ENCODE measurements at regions not wholly inside any gene's neighbourhood (a gene's known extent, or its start where the extent isn't known, plus 50 kb on each side); places are given as distances from the start of the nearest gene placed in this dataset.

DNA sequence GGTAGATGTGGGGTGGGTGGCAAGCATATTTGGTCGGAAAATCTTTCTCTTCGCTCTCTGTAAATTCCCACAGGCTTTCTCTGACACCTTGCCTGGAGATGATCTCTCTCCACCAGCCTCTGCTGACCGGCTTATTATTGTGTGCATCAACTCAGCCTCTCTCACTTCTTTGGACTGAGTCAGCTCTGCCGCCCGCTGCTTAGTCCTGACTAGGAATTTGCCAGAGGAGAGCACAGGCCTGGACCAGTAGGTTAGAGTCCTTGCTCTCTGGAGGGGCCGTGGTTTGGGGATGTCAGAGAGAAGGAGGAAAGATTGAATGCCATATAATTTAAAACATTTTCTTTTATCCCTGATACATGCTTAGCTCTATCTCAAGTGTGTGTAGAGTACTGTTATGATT lies 242.6 kb upstream of the THSD7B start:
- H3K9me3 ChIP-seq (ENCODE audit: control insufficient read depth in 2 of 2, low read length in 2 of 2): no peaks in the 10 kb centered on the region
- no peak overlapping the region for H3K9ac ChIP-seq (ENCODE audit: low read depth in 1 of 2, low read length in 2 of 2)
- no peak overlapping the region for H3K4me3 ChIP-seq (ENCODE audit: low read length in 2 of 2)
- H3K36me3 ChIP-seq (ENCODE audit: control insufficient read depth in 2 of 2, insufficient read depth in 2 of 2, low read length in 2 of 2): no peaks in the 10 kb centered on the region
- H3K27me3 ChIP-seq (ENCODE audit: control insufficient read depth in 2 of 2, insufficient read depth in 2 of 2, low read length in 2 of 2): no peaks in the 10 kb centered on the region
- H3K27ac ChIP-seq (ENCODE audit: low read depth in 2 of 2, low read length in 2 of 2): no peak overlapping the region
- no peaks in the 10 kb centered on the region for H3K4me1 ChIP-seq (ENCODE audit: control insufficient read depth in 2 of 2, insufficient read depth in 2 of 2, low read length in 2 of 2)

- H3K27me3 ChIP-seq (ENCODE audit: control insufficient read depth in 2 of 2, insufficient read depth in 2 of 2, low read length in 2 of 2): no peaks in the 10 kb centered on the region
- H3K4me1 ChIP-seq (ENCODE audit: control insufficient read depth in 2 of 2, insufficient read depth in 2 of 2, low read length in 2 of 2): no peaks in the 10 kb centered on the region
- H3K9ac ChIP-seq (ENCODE audit: low read depth in 1 of 2, low read length in 2 of 2): no peak overlapping the region
- H3K9me3 ChIP-seq (ENCODE audit: control insufficient read depth in 2 of 2, low read length in 2 of 2): no peaks in the 10 kb centered on the region
- H3K4me3 ChIP-seq (ENCODE audit: low read length in 2 of 2): no peak overlapping the region
- no peak overlapping the region for H3K27ac ChIP-seq (ENCODE audit: low read depth in 2 of 2, low read length in 2 of 2)
- no peaks in the 10 kb centered on the region for H3K36me3 ChIP-seq (ENCODE audit: control insufficient read depth in 2 of 2, insufficient read depth in 2 of 2, low read length in 2 of 2)
Observed at GRCh38 chr2:136517716-136518115, 247.6 kb upstream of the THSD7B start.

- H3K27me3 ChIP-seq (ENCODE audit: control insufficient read depth in 2 of 2, insufficient read depth in 2 of 2, low read length in 2 of 2): no peaks in the 10 kb centered on the region
- H3K4me3 ChIP-seq (ENCODE audit: low read length in 2 of 2): no peak overlapping the region
- no peaks in the 10 kb centered on the region for H3K4me1 ChIP-seq (ENCODE audit: control insufficient read depth in 2 of 2, insufficient read depth in 2 of 2, low read length in 2 of 2)
- H3K36me3 ChIP-seq (ENCODE audit: control insufficient read depth in 2 of 2, insufficient read depth in 2 of 2, low read length in 2 of 2): no peaks in the 10 kb centered on the region
- H3K27ac ChIP-seq (ENCODE audit: low read depth in 2 of 2, low read length in 2 of 2): no peak overlapping the region
- no peaks in the 10 kb centered on the region for H3K9me3 ChIP-seq (ENCODE audit: control insufficient read depth in 2 of 2, low read length in 2 of 2)
- no peak overlapping the region for H3K9ac ChIP-seq (ENCODE audit: low read depth in 1 of 2, low read length in 2 of 2)
Observed at GRCh38 chr2:136510244-136510643, 255.1 kb upstream of the THSD7B start.

GRCh38 chr2:136505462-136505861 lies 259.9 kb upstream of the THSD7B start:
- H3K4me3 ChIP-seq (ENCODE audit: low read length in 2 of 2): no peak overlapping the region
- H3K27ac ChIP-seq (ENCODE audit: low read depth in 2 of 2, low read length in 2 of 2): no peak overlapping the region
- no peak overlapping the region for H3K9ac ChIP-seq (ENCODE audit: low read depth in 1 of 2, low read length in 2 of 2)
- H3K4me1 ChIP-seq (ENCODE audit: control insufficient read depth in 2 of 2, insufficient read depth in 2 of 2, low read length in 2 of 2): no peaks in the 10 kb centered on the region
- no peaks in the 10 kb centered on the region for H3K27me3 ChIP-seq (ENCODE audit: control insufficient read depth in 2 of 2, insufficient read depth in 2 of 2, low read length in 2 of 2)
- no peaks in the 10 kb centered on the region for H3K9me3 ChIP-seq (ENCODE audit: control insufficient read depth in 2 of 2, low read length in 2 of 2)
- H3K36me3 ChIP-seq (ENCODE audit: control insufficient read depth in 2 of 2, insufficient read depth in 2 of 2, low read length in 2 of 2): no peaks in the 10 kb centered on the region

DNA sequence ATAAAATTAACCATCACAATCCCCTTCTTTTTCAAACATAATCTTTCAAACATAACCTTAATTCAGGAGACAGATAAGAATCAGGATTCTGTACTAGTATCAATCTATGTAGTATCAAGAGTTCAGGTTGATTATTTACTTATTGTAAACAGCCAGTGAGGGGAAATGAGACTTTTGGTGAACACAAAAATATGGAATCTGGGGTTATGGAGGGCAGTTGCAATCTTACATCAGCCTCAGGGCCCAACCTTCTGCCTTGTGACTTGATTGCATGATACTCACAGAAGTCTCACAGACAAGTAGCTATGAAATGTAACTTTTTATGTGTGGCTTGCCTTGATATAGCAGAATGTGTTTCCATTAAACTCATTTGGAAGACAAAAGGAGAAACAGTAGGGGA lies 262.7 kb upstream of the THSD7B start:
- Histone ChIP-seq H3K27ac (ENCODE audit: low read depth in 2 of 2, low read length in 2 of 2) (no peak overlapping the region), H3K4me3 (ENCODE audit: low read length in 2 of 2) (no peak overlapping the region), H3K36me3 (ENCODE audit: control insufficient read depth in 2 of 2, insufficient read depth in 2 of 2, low read length in 2 of 2) (no peaks in the 10 kb centered on the region), H3K4me1 (ENCODE audit: control insufficient read depth in 2 of 2, insufficient read depth in 2 of 2, low read length in 2 of 2) (no peaks in the 10 kb centered on the region), H3K9ac (ENCODE audit: low read depth in 1 of 2, low read length in 2 of 2) (no peak overlapping the region), H3K9me3 (ENCODE audit: control insufficient read depth in 2 of 2, low read length in 2 of 2) (no peaks in the 10 kb centered on the region), H3K27me3 (ENCODE audit: control insufficient read depth in 2 of 2, insufficient read depth in 2 of 2, low read length in 2 of 2) (no peaks in the 10 kb centered on the region)

DNA sequence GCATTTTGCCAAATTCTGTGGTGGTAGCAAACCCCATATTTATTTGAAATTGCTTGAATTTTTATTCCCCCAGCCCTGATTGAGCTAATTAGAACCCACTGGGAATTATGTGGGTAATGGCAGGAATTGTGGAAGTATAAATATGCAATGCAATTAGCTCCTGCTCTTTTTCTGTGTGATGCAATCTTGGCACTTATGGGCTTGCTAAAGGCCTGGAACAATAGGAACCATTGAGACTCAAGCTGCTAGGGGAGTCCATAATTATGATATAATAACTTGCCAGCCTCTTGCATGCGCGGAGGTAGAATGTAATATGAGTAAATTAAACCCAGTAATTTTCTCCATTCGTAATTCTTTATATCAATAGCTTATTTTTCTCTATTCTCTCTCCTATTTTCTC lies 267.6 kb upstream of the THSD7B start:
- Histone ChIP-seq H3K4me1 (ENCODE audit: control insufficient read depth in 2 of 2, insufficient read depth in 2 of 2, low read length in 2 of 2) (no peaks in the 10 kb centered on the region), H3K27me3 (ENCODE audit: control insufficient read depth in 2 of 2, insufficient read depth in 2 of 2, low read length in 2 of 2) (no peaks in the 10 kb centered on the region), H3K9me3 (ENCODE audit: control insufficient read depth in 2 of 2, low read length in 2 of 2) (no peaks in the 10 kb centered on the region), H3K27ac (ENCODE audit: low read depth in 2 of 2, low read length in 2 of 2) (no peak overlapping the region), H3K9ac (ENCODE audit: low read depth in 1 of 2, low read length in 2 of 2) (no peak overlapping the region), H3K36me3 (ENCODE audit: control insufficient read depth in 2 of 2, insufficient read depth in 2 of 2, low read length in 2 of 2) (no peaks in the 10 kb centered on the region), H3K4me3 (ENCODE audit: low read length in 2 of 2) (no peak overlapping the region)

GRCh38 chr2:136496966-136497365 lies 268.4 kb upstream of the THSD7B start:
- no peaks in the 10 kb centered on the region for H3K36me3 ChIP-seq (ENCODE audit: control insufficient read depth in 2 of 2, insufficient read depth in 2 of 2, low read length in 2 of 2)
- no peaks in the 10 kb centered on the region for H3K27me3 ChIP-seq (ENCODE audit: control insufficient read depth in 2 of 2, insufficient read depth in 2 of 2, low read length in 2 of 2)
- H3K27ac ChIP-seq (ENCODE audit: low read depth in 2 of 2, low read length in 2 of 2): no peak overlapping the region
- H3K4me1 ChIP-seq (ENCODE audit: control insufficient read depth in 2 of 2, insufficient read depth in 2 of 2, low read length in 2 of 2): no peaks in the 10 kb centered on the region
- H3K9ac ChIP-seq (ENCODE audit: low read depth in 1 of 2, low read length in 2 of 2): no peak overlapping the region
- H3K9me3 ChIP-seq (ENCODE audit: control insufficient read depth in 2 of 2, low read length in 2 of 2): no peaks in the 10 kb centered on the region
- H3K4me3 ChIP-seq (ENCODE audit: low read length in 2 of 2): no peak overlapping the region

DNA sequence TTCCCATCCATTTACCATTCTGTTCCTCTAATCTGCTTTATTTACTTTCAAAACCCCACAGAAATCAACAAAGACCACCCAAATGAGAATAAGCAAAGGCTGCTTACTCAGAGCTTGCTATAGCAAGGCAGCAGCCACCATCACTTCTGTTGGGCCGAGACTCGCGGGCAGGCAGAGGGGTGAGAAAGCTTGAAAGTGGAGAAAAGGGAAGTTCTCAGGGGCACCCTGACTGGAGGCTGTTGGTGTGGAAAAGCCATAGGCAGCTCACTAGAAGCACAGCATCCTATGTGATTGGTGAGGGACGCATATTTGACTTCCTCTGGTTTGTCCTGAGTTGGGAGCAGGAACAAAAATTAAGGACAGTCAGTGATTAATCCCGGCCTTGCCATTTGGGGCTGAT lies 269.7 kb upstream of the THSD7B start:
- H3K9ac ChIP-seq (ENCODE audit: low read depth in 1 of 2, low read length in 2 of 2): no peak overlapping the region
- no peak overlapping the region for H3K4me3 ChIP-seq (ENCODE audit: low read length in 2 of 2)
- H3K27ac ChIP-seq (ENCODE audit: low read depth in 2 of 2, low read length in 2 of 2): no peak overlapping the region
- no peaks in the 10 kb centered on the region for H3K27me3 ChIP-seq (ENCODE audit: control insufficient read depth in 2 of 2, insufficient read depth in 2 of 2, low read length in 2 of 2)
- no peaks in the 10 kb centered on the region for H3K4me1 ChIP-seq (ENCODE audit: control insufficient read depth in 2 of 2, insufficient read depth in 2 of 2, low read length in 2 of 2)
- no peaks in the 10 kb centered on the region for H3K9me3 ChIP-seq (ENCODE audit: control insufficient read depth in 2 of 2, low read length in 2 of 2)
- no peaks in the 10 kb centered on the region for H3K36me3 ChIP-seq (ENCODE audit: control insufficient read depth in 2 of 2, insufficient read depth in 2 of 2, low read length in 2 of 2)

DNA sequence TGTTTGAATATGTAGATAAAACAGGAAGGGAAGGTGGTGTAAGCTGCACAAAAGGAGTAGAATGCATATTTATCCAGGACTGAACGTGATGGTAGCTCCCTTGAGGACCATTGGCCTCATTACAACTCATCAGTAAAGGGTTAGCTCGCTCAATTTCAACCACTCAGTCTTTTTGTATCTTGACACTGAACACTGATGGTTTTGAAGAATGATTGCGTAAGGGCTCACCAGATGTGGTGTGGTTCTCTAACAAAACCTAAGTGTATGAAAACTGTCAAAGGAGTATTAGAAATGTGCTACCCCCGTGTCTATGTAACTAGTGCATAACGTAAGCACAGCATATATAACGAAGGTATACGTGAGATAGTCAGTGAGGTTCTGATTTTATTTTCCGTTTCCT lies 272.4 kb upstream of the THSD7B start:
- Histone ChIP-seq H3K36me3 (ENCODE audit: control insufficient read depth in 2 of 2, insufficient read depth in 2 of 2, low read length in 2 of 2) (no peaks in the 10 kb centered on the region), H3K9me3 (ENCODE audit: control insufficient read depth in 2 of 2, low read length in 2 of 2) (no peaks in the 10 kb centered on the region), H3K27me3 (ENCODE audit: control insufficient read depth in 2 of 2, insufficient read depth in 2 of 2, low read length in 2 of 2) (no peaks in the 10 kb centered on the region), H3K4me3 (ENCODE audit: low read length in 2 of 2) (no peak overlapping the region), H3K9ac (ENCODE audit: low read depth in 1 of 2, low read length in 2 of 2) (no peak overlapping the region), H3K27ac (ENCODE audit: low read depth in 2 of 2, low read length in 2 of 2) (no peak overlapping the region), H3K4me1 (ENCODE audit: control insufficient read depth in 2 of 2, insufficient read depth in 2 of 2, low read length in 2 of 2) (no peaks in the 10 kb centered on the region)

- Histone ChIP-seq H3K27me3 (ENCODE audit: control insufficient read depth in 2 of 2, insufficient read depth in 2 of 2, low read length in 2 of 2) (no peaks in the 10 kb centered on the region), H3K9me3 (ENCODE audit: control insufficient read depth in 2 of 2, low read length in 2 of 2) (no peaks in the 10 kb centered on the region), H3K4me1 (ENCODE audit: control insufficient read depth in 2 of 2, insufficient read depth in 2 of 2, low read length in 2 of 2) (no peaks in the 10 kb centered on the region), H3K9ac (ENCODE audit: low read depth in 1 of 2, low read length in 2 of 2) (no peak overlapping the region), H3K4me3 (ENCODE audit: low read length in 2 of 2) (no peak overlapping the region), H3K27ac (ENCODE audit: low read depth in 2 of 2, low read length in 2 of 2) (no peak overlapping the region), H3K36me3 (ENCODE audit: control insufficient read depth in 2 of 2, insufficient read depth in 2 of 2, low read length in 2 of 2) (no peaks in the 10 kb centered on the region)
Observed at GRCh38 chr2:136490100-136490499, 275.2 kb upstream of the THSD7B start.

- Histone ChIP-seq H3K4me3 (ENCODE audit: low read length in 2 of 2) (no peak overlapping the region), H3K27me3 (ENCODE audit: control insufficient read depth in 2 of 2, insufficient read depth in 2 of 2, low read length in 2 of 2) (no peaks in the 10 kb centered on the region), H3K9me3 (ENCODE audit: control insufficient read depth in 2 of 2, low read length in 2 of 2) (no peaks in the 10 kb centered on the region), H3K27ac (ENCODE audit: low read depth in 2 of 2, low read length in 2 of 2) (no peak overlapping the region), H3K36me3 (ENCODE audit: control insufficient read depth in 2 of 2, insufficient read depth in 2 of 2, low read length in 2 of 2) (no peaks in the 10 kb centered on the region), H3K9ac (ENCODE audit: low read depth in 1 of 2, low read length in 2 of 2) (no peak overlapping the region), H3K4me1 (ENCODE audit: control insufficient read depth in 2 of 2, insufficient read depth in 2 of 2, low read length in 2 of 2) (no peaks in the 10 kb centered on the region)
Observed at GRCh38 chr2:136487421-136487820, 277.9 kb upstream of the THSD7B start.

All from mucosa of rectum (tissue), 2 donors.